ENCODE measurements at regions not wholly inside any gene's neighbourhood (a gene's known extent, or its start where the extent isn't known, plus 50 kb on each side); places are given as distances from the start of the nearest gene placed in this dataset.

DNA sequence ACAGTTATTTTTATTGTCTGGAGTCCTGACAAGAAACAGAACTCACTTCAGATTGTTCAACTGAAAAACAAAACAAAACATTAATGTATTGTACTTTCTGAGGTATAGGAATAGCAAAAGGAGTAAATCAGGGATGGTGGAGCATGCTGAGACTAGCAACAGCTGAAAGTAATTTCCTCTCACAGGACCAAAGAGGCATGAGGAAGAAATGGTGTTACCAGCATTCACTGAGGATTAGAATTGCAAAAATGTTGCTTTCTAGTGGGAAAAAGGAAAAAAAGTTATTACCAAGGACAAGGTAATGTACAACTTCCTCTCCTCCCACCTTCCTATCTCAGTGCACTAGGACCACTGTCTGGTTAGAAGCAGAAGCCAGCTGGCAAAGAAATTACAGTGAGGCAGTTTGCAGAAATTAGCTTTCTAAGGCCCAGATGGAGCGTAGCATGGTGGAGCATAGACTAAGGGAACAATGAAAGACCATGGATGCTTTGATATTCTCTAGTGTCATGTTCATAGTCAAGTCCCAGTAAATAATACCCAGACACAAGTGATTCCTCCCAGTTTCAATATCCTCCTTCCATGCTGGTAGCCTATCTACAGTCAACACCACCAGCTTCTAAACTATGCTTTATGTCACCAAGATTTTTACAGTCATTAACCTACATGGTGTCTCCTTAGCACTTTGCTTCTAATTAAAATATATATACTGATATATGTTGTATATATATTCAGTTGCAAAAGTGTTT lies 133.7 kb upstream of the DCN start:
- Mint-ChIP-seq H3K27me3 (ENCODE audit: insufficient read depth) (no peaks in the 10 kb centered on the region), H3K4me1 (ENCODE audit: low read depth) (no peaks in the 10 kb centered on the region), H3K4me3 (no peak overlapping the region), H3K36me3 (ENCODE audit: low read depth) (no peaks in the 10 kb centered on the region), H3K27ac (no peak overlapping the region), H3K9me3 (no peaks in the 10 kb centered on the region)
- intact Hi-C loops (cut with micrococcal nuclease): no loop called here
- no peak for DNase-seq (ENCODE audit: low spot score)

DNA sequence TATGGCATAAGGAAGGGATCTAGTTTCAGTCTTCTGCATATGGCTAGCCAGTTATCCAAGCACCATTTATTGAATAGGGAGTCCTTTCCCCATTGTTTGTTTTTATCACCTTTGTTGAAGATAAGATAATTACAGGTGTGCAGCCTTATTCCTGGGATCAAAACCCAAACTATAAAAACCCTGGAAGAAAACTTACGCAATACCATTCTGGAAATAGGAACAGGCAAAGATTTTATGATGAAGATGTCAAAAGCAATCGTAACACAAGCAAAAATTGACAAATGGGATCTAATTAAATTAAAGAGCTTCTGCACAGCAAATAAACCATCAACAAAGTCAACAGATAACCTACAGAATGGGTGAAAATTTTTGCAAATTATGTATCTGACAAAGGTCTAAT lies 128.5 kb upstream of the DCN start:
- Mint-ChIP-seq H3K27ac (no peak overlapping the region), H3K36me3 (ENCODE audit: low read depth) (no peaks in the 10 kb centered on the region), H3K27me3 (ENCODE audit: insufficient read depth) (peaks cover 3% of the 10 kb centered on the region), H3K4me1 (ENCODE audit: low read depth) (no peaks in the 10 kb centered on the region), H3K4me3 (no peak overlapping the region), H3K9me3 (no peaks in the 10 kb centered on the region)
- DNase-seq (ENCODE audit: low spot score): no peak
- intact Hi-C loops (cut with micrococcal nuclease): no loop called here

- intact Hi-C loops (cut with micrococcal nuclease): no loop called here
- no peak for DNase-seq (ENCODE audit: low spot score)
- Mint-ChIP-seq H3K27ac (no peak overlapping the region), H3K36me3 (ENCODE audit: low read depth) (no peaks in the 10 kb centered on the region), H3K4me3 (no peak overlapping the region), H3K4me1 (ENCODE audit: low read depth) (no peaks in the 10 kb centered on the region), H3K9me3 (no peaks in the 10 kb centered on the region), H3K27me3 (ENCODE audit: insufficient read depth) (peaks cover 3% of the 10 kb centered on the region)
Measured at GRCh38 chr12:91309450-91309849, 126.8 kb upstream of the DCN start.

DNA sequence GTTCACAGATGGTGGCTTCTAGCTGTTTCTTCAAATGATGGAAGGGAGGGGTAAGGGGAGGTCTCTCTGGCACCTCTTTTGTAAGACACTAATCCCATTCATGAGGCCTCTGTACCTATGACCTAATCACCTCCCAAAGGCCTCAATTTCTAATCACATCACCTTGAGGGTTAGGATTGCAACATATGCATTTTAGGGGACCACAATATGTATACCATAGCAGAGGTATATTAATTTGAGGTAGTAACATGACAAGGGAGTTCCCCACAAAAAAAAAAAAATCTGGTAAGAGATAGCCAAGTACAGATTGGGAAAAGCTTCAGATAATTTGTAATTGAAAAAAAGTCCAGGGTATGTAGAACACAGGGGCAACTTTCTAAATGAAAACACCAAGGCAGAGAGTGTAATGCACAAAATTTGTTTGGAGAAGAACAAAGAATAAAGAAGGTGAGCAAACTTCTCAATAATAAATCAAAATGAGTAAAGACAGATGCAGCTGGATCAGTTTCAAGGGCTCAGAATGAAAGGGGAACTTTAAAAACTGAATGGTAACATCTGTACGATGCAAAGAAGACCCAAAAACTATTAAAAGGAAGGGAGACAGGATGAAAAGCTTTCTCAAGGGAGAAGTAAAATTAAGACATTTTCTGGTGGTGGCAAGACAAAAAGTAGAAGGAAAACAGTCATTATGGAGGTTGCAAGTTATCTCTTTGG lies 125.5 kb upstream of the DCN start:
- Mint-ChIP-seq H3K4me1 (ENCODE audit: low read depth) (no peaks in the 10 kb centered on the region), H3K9me3 (no peaks in the 10 kb centered on the region), H3K4me3 (no peak overlapping the region), H3K27me3 (ENCODE audit: insufficient read depth) (peaks cover 3% of the 10 kb centered on the region), H3K36me3 (ENCODE audit: low read depth) (no peaks in the 10 kb centered on the region), H3K27ac (no peak overlapping the region)
- no peak for DNase-seq (ENCODE audit: low spot score)
- intact Hi-C loops (cut with micrococcal nuclease): no loop called here

GRCh38 chr12:91290354-91290753 lies 107.7 kb upstream of the DCN start:
- intact Hi-C loops (cut with micrococcal nuclease): no loop called here
- no peak overlapping the region for H3K4me3 Mint-ChIP-seq
- H3K36me3 Mint-ChIP-seq (ENCODE audit: low read depth): no peaks in the 10 kb centered on the region
- no peaks in the 10 kb centered on the region for H3K4me1 Mint-ChIP-seq (ENCODE audit: low read depth)
- no peaks in the 10 kb centered on the region for H3K9me3 Mint-ChIP-seq
- H3K27ac Mint-ChIP-seq: no peak overlapping the region
- H3K27me3 Mint-ChIP-seq (ENCODE audit: insufficient read depth): no peaks in the 10 kb centered on the region
- no peak for DNase-seq (ENCODE audit: low spot score)

DNA sequence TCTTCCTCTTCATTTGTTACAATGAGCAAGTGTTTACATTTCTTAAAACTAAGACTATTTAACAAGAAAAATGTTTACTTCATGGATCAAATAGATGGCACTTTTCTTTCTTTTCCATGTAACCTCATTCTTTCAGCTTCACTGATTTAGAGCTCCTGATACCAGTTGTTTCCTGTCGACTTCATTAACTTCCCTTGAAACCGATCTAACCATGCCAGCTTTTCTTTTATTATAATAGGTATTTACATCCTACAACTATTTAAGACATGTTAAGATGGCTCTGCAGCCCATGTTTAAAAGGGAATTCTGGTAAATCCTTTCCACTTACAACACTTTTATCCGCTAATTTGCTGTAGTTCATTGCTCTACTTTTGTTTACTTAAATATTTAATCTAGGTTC lies 107.3 kb upstream of the DCN start:
- H3K27ac Mint-ChIP-seq: no peak overlapping the region
- intact Hi-C loops (cut with micrococcal nuclease): no loop called here
- no peaks in the 10 kb centered on the region for H3K9me3 Mint-ChIP-seq
- no peaks in the 10 kb centered on the region for H3K36me3 Mint-ChIP-seq (ENCODE audit: low read depth)
- DNase-seq (ENCODE audit: low spot score): no peak
- H3K4me3 Mint-ChIP-seq: no peak overlapping the region
- no peaks in the 10 kb centered on the region for H3K4me1 Mint-ChIP-seq (ENCODE audit: low read depth)
- H3K27me3 Mint-ChIP-seq (ENCODE audit: insufficient read depth): no peaks in the 10 kb centered on the region

DNA sequence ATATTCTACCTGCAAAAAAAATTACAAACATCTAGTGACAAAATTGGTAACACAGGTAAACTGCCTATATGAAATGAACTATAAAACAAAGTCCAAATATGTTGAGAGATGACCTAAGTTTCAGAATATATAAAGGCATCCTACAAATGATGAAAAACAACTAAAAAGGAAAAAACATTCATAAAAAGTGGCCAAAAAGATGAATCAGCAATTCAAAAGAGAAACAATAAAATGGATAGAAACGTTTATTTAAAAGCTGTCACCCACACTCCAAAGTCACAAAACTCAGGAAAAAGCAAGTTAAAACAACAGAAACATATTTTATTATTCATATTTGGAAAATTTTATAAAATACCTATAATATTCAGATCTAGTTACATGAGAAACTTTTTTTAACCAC lies 106.5 kb upstream of the DCN start:
- DNase-seq (ENCODE audit: low spot score): no peak
- no peaks in the 10 kb centered on the region for H3K36me3 Mint-ChIP-seq (ENCODE audit: low read depth)
- H3K27ac Mint-ChIP-seq: no peak overlapping the region
- intact Hi-C loops (cut with micrococcal nuclease): no loop called here
- no peak overlapping the region for H3K4me3 Mint-ChIP-seq
- H3K4me1 Mint-ChIP-seq (ENCODE audit: low read depth): no peaks in the 10 kb centered on the region
- no peaks in the 10 kb centered on the region for H3K27me3 Mint-ChIP-seq (ENCODE audit: insufficient read depth)
- H3K9me3 Mint-ChIP-seq: no peaks in the 10 kb centered on the region

DNA sequence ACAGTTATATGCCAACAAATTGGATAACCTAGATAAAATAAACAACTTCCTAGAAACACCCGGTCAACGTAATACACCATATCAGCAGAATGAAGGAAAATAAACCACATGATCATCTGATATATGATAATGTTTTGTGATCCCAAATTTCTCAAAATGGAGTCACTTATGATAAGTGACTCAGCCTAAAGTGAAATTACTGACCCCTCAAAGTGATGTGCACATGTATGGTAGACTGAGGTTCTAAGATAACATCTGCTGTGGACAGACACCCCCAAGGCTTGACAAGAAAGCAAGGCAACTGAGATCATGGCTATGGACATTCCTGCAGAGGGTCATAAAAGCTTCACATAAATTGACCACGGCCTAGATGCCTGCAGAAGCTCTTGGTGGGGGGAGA lies 105.1 kb upstream of the DCN start:
- Mint-ChIP-seq H3K36me3 (ENCODE audit: low read depth) (no peaks in the 10 kb centered on the region), H3K27me3 (ENCODE audit: insufficient read depth) (no peaks in the 10 kb centered on the region)

GRCh38 chr12:91278126-91278525 lies 95.5 kb upstream of the DCN start:
- no peaks in the 10 kb centered on the region for H3K4me1 Mint-ChIP-seq (ENCODE audit: low read depth)
- H3K4me3 Mint-ChIP-seq: no peak overlapping the region
- H3K36me3 Mint-ChIP-seq (ENCODE audit: low read depth): no peaks in the 10 kb centered on the region
- no peaks in the 10 kb centered on the region for H3K27me3 Mint-ChIP-seq (ENCODE audit: insufficient read depth)
- H3K27ac Mint-ChIP-seq: no peak overlapping the region
- no peak for DNase-seq (ENCODE audit: low spot score)
- no peaks in the 10 kb centered on the region for H3K9me3 Mint-ChIP-seq
- intact Hi-C loops (cut with micrococcal nuclease): no loop called here

More for the DNA sequence above, 105.1 kb upstream of the DCN start:
- no peak for DNase-seq (ENCODE audit: low spot score)
- Mint-ChIP-seq H3K4me3 (no peak overlapping the region), H3K4me1 (ENCODE audit: low read depth) (no peaks in the 10 kb centered on the region), H3K9me3 (no peaks in the 10 kb centered on the region), H3K27ac (no peak overlapping the region)
- intact Hi-C loops (cut with micrococcal nuclease): no loop called here

DNA sequence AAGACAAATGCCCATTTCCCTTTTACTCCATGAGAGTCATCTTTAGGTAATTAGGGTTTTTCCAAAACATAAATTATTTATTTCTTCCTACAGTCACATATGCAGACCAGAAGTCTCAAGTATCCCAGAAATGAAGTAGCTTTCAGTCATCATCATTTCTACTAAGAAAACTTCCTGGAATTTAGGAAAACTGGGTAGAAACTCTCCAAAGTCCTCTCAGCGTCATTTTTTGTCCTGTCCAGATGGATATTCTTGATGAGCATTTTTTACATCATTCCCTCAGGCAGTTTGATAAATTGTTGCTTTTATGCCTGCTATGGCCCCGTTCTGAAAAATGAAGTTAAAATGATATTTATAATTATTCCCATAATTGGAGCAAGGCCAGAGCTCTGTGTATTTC lies 93.9 kb upstream of the DCN start:
- H3K4me1 Mint-ChIP-seq (ENCODE audit: low read depth): no peaks in the 10 kb centered on the region
- no peak overlapping the region for H3K4me3 Mint-ChIP-seq
- H3K36me3 Mint-ChIP-seq (ENCODE audit: low read depth): no peaks in the 10 kb centered on the region
- no peak for DNase-seq (ENCODE audit: low spot score)
- intact Hi-C loops (cut with micrococcal nuclease): no loop called here
- no peak overlapping the region for H3K27ac Mint-ChIP-seq
- no peaks in the 10 kb centered on the region for H3K9me3 Mint-ChIP-seq
- no peaks in the 10 kb centered on the region for H3K27me3 Mint-ChIP-seq (ENCODE audit: insufficient read depth)

DNA sequence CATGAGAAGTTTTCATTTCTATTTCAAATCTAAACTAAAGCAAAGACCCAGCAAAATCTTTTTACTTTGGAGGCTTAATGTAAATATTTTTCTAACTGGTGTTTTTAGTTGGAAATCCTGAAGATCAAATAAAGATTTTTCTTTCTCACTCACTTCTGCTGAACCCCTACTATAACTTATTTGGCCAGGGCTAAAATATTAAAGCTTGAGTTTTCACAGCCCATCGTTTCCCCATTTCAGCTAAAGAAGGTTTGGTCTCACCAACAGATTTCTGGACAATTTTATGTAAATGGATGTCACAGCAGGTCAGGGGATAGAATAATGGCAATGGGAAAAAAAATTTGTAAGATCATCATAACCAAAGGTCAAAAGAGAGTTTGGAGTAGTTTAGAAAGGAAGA lies 92.7 kb upstream of the DCN start:
- Mint-ChIP-seq H3K9me3 (no peaks in the 10 kb centered on the region), H3K27ac (no peak overlapping the region), H3K4me1 (ENCODE audit: low read depth) (no peaks in the 10 kb centered on the region), H3K36me3 (ENCODE audit: low read depth) (no peaks in the 10 kb centered on the region), H3K4me3 (no peak overlapping the region), H3K27me3 (ENCODE audit: insufficient read depth) (no peaks in the 10 kb centered on the region)
- no peak for DNase-seq (ENCODE audit: low spot score)
- intact Hi-C loops (cut with micrococcal nuclease): no loop called here

DNA sequence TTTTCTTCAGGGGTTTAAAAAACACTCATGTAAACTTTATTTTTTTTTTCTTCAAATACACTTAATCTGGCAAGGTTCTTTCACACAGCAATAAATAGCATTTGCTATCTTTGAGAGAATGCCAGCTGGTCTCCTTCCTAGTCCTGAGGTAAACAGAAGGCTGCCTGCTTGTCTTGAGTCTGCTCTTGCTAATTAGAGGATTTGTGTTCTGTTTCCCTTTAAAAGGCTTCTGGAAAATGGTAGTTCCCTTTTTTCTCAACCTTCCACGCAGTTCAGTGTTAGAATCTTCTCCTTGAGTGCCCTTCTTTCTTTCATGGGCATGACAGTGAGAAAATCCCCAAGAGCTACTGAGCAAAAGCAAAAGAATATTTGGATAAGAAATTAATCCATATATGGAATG lies 92.3 kb upstream of the DCN start:
- Mint-ChIP-seq H3K4me3 (no peak overlapping the region), H3K9me3 (no peaks in the 10 kb centered on the region), H3K4me1 (ENCODE audit: low read depth) (no peaks in the 10 kb centered on the region), H3K27me3 (ENCODE audit: insufficient read depth) (no peaks in the 10 kb centered on the region), H3K27ac (no peak overlapping the region), H3K36me3 (ENCODE audit: low read depth) (no peaks in the 10 kb centered on the region)
- intact Hi-C loops (cut with micrococcal nuclease): no loop called here
- no peak for DNase-seq (ENCODE audit: low spot score)

- Mint-ChIP-seq H3K27ac (no peak overlapping the region), H3K4me1 (ENCODE audit: low read depth) (no peaks in the 10 kb centered on the region), H3K4me3 (no peak overlapping the region), H3K9me3 (no peaks in the 10 kb centered on the region), H3K27me3 (ENCODE audit: insufficient read depth) (no peaks in the 10 kb centered on the region), H3K36me3 (ENCODE audit: low read depth) (no peaks in the 10 kb centered on the region)
- no peak for DNase-seq (ENCODE audit: low spot score)
- intact Hi-C loops (cut with micrococcal nuclease): no loop called here
Measured at GRCh38 chr12:91273560-91273959, 90.9 kb upstream of the DCN start.

Data from activated T-helper 1 cell treated with anti-CD3 and anti-CD28 coated beads, Interleukin-12 subunit alpha, Interleukin-12 subunit beta, Interleukin-2, Interleukin-4 antibody, amounts not matched to agents 30 ng/mL and 10 ng/mL and 1 ng/mL, durations not matched to agents 14 hours and 24 hours and 36 hours (primary cell).